ENCODE measurements at regions not wholly inside any gene's neighbourhood (a gene's known extent, or its start where the extent isn't known, plus 50 kb on each side); places are given as distances from the start of the nearest gene placed in this dataset.

DNA sequence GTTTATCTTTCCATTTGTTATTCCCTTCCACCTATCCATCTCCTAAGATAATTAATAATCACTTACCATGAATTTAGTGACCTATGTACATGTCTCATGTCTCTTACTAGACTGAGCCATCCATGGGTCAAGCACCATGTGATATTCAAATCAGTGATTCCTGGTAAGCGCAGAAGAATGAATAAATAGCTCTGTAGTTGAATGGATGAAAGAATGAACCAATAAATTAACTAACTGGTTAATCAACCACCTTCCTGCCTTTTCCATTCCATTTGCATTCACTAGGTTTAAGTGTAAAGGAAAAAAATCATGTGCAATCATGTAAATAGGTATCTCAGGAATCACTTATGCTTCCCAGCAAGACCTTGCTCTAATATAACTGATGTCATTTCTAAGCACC lies 779.5 kb downstream of the NTRK3 start:
- TF ChIP-seq GATA2 (IDR thresholded peaks at IDR 0.05; ENCODE audit: low read depth, low read length) = no peak
- TF ChIP-seq GATA3 (IDR thresholded peaks at IDR 0.05; ENCODE audit: low read depth, low read length) = no peak

All from SH-SY5Y (cell line).